SHP77 treated with DMSO at 0.1 percent for 48 hours (cell line): ENCODE measurements at regions not wholly inside any gene's neighbourhood (a gene's known extent, or its start where the extent isn't known, plus 50 kb on each side); places are given as distances from the start of the nearest gene placed in this dataset.

Experiments used
- DNase-seq: peaks from one replicate; lab custom pipeline; 2025; lab: John Stamatoyannopoulos, UW

- no peak for DNase-seq
Measured at GRCh38 chr11:109972939-109973338, 120.3 kb upstream of the ZC3H12C start.

DNA sequence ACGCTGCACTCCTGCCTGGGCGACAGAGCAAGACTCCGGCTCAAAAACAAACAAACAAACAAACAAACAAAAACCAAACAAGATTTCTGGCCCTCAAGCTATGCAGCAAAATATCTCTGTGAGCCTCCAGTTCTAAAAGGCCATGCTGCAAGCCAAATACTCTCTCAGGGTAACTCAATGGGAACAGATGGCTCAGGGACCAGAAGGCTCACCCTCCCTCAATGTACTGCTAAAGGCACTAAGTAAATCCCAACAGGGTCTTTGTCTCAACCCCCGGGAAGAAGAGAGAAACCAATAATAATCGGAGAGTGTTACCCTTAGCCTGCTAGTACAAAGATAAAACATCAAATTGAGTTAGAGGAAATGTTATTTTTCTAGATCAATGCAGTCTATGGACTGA, 119.7 kb upstream of the ZC3H12C start:
- DNase-seq, result no peak

GRCh38 chr11:109974523-109974922, 118.7 kb upstream of the ZC3H12C start:
- DNase-seq, result no peak

DNA sequence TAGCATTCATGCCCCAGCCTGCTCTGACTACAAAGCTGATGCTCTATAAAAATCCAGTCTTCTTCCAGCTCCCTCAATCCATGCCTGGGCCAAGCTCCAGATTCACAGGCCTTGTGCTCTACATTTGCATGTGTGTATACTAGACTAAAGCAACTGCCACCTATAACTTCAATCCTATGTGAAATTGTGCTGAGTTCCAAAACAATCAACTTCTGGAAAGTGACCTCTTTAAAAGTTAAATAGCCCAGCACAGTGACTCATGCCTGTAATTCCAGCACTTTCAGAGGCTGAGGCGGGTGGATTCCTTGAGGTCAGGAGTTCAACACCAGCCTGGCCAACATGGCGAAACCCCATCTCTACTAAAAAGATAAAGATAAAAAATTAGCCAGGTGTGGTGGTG, 114.3 kb upstream of the ZC3H12C start:
- DNase-seq, result no peak

GRCh38 chr11:109981031-109981636, 112.1 kb upstream of the ZC3H12C start:
- DNase-seq, result no peak

GRCh38 chr11:109983358-109983757, 109.8 kb upstream of the ZC3H12C start:
- no peak for DNase-seq

- no peak for DNase-seq
Measured at GRCh38 chr11:109984634-109985289, 108.4 kb upstream of the ZC3H12C start.

GRCh38 chr11:109986488-109986887, 106.7 kb upstream of the ZC3H12C start:
- DNase-seq, result no peak

GRCh38 chr11:109991835-109992234, 101.4 kb upstream of the ZC3H12C start:
- no peak for DNase-seq

DNA sequence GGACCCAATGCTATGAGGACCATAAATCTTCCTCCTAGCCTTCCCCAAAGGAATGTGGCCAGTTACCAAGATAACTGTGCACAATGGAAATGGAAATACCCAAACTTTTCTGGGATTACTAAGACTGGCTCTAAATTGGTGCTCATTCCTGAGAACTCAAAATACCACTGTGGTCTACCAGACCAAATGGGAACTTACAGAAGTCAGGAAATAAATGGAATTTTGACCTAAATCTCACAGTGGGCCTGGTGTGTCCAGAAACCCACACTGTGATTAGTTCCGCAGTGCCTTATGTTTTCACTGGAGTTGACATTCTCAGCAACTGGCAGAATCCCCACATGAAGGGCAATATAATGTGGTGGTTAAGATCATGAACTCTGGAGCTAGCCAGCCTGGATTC, 99.4 kb upstream of the ZC3H12C start:
- DNase-seq, result no peak

DNA sequence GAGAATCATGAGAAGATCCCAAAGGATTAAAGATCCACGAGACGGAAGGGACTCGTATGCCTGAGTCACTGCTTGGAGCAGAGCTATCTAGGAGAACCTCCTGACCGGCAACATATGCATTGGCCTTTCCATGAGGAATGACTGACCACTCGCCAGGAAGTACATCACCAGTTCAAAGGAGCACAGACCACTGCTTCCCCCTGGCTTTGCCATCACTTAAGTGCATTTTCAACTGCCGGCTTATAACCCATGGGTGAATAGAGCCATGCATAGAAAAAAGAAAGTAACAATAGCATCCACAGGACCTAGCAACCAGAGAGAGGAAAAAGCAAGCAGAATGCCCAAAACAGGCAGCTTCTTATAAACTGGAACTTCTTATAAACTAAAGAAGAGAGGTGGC, 98.3 kb upstream of the ZC3H12C start:
- no peak for DNase-seq

DNA sequence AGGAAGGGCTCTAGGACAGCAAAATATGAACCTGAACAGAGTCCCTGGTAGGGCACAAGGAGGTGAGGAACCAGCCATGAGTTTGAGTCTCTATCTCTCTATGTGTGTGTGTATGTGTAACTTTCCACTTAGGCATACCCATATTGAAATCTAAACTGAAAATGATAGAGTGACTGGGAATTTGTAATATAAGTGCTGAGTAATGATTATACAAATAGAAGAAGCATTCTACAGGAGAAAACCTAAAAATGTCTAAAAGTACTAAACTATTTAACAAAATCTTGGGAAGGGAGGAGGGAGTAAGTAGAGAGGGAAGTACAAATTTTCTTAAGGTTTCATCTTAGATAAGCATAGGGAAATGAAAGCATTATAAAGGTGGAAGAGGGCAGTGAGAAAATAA, 97.1 kb upstream of the ZC3H12C start:
- DNase-seq, result no peak

GRCh38 chr11:109998921-109999320, 94.3 kb upstream of the ZC3H12C start:
- no peak for DNase-seq

- no peak for DNase-seq
Measured at GRCh38 chr11:110000031-110000502, 93.1 kb upstream of the ZC3H12C start.

DNA sequence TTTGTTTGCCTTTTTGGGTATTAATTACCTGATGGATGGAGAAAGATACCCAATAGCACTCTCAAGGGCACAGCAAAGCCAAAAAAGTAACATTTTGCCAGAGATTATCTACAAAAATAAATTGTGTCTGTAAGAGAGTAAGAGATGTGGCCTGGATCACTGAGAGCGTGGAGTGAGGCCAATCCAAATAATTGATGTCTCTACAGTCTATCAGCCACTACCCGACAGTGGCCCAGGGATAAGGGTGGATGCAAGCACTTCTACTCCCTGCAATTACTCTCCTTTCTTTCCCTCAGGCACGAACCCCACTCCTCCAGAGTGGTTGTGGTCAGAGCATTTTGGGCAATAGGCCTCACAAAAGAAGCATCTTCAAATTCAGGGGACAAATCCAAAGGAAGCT, 92.3 kb upstream of the ZC3H12C start:
- DNase-seq, result no peak

DNA sequence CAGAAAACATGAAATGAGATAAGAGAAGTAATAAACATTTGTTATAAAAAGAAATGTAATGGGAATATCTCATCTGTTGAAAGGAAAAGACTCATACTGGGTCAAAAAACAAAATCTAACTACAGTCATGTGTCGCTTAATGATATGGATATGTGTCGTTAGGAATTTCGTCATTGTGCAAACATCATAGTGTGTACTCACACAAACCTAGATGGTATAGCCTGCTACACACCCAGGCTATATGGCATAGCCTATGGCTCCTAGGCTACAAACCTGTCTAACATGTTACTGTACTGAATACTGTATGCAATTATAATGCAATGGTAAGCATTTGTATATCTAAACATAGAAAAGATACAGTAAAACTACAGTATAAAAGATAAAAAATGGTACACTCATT, 89.8 kb upstream of the ZC3H12C start:
- no peak for DNase-seq

DNA sequence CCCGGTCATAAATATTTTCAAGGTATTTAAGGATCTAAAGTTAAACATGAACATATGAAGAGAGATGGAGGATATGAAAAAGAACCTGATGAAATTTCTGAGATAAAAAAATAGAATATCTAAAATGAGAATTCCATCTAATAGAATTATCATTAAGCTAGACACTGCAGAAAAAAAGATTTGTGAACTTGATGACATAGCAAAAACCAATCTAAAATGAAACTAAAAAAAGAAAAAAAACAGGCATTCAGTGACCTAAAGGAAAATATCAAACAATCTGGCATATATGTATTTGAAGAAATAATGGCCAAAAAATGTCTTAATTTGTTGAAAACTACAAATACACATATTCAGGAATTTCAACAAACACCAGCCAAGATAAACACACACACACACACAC, 81.6 kb upstream of the ZC3H12C start:
- no peak for DNase-seq

DNA sequence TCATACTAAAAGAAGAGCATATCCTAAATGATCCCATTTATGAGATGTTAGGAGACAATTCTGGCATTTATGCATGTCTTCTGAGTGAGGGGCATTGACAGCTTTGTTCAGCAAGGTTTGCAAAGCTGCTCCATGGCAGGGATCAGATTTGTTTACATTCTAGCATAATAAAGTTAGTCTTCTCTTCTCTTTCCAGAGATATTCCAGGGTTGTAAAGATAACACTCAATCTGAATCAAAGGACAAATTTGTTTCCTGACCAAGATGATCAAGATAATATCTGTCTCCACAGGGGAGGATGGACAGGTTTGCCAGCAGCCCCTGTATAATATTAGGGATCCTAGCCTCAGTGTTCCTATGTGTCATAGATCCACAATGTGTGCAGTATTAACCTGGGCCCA, 77.5 kb upstream of the ZC3H12C start:
- no peak for DNase-seq

DNA sequence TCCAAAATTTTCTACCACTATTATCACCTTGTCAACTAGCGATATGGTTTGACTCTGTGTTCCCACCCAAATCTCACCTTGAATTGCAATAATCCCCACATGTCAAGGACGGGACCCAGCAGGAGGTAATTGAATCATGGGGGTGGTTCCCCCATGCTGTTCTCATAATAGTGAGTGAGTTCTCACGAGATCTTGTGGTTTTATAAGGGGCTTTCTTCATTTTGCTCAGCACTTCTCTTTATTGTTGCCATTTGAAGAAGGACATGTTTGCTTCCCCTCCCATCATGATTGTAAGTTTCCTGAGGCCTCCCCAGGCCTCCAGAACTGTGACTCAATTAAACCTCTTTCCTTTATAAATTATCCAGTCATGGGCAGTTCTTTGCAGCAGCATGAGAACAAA, 73.5 kb upstream of the ZC3H12C start:
- DNase-seq, result no peak

- DNase-seq, result no peak
Measured at GRCh38 chr11:110022548-110022947, 70.6 kb upstream of the ZC3H12C start.

GRCh38 chr11:110023711-110024110, 69.5 kb upstream of the ZC3H12C start:
- DNase-seq, result no peak

GRCh38 chr11:110026858-110027626, 66.2 kb upstream of the ZC3H12C start:
- no peak for DNase-seq

DNA sequence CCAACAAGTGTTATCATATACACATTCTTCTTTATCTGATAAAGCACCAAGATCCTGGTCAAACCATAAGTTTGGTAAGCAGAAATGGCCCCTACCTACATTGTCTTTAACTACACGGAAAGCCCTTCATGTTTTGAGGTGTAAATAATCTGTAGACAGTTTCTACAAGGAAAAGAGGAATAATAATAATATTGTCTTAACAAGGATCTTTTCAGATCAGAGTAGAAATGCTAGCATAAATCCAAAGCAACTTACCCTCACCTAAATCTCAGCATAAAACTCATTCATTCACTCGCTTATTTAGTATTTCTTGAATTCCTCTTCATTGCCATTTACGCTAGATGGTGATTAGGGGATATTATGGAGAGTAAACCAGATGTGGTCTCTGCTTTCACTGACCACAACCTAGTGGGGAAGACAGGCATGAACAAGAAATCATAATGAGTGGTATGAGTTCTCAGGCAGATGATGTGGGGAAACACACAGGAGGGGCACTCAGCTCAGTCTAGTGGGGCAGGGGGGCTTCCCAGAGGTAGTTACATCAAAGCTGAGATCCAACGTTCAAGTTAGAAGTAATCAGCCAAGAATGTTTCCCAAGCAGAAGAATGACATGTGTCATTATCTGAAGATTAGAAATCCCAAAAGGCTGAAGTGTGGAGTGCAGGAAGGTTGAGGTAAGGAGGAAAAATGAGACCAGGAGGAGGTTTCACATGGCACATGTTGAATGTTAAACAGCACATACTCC, 65.4 kb upstream of the ZC3H12C start:
- no peak for DNase-seq
